ENCODE measurements at regions not wholly inside any gene's neighbourhood (a gene's known extent, or its start where the extent isn't known, plus 50 kb on each side); places are given as distances from the start of the nearest gene placed in this dataset.

DNA sequence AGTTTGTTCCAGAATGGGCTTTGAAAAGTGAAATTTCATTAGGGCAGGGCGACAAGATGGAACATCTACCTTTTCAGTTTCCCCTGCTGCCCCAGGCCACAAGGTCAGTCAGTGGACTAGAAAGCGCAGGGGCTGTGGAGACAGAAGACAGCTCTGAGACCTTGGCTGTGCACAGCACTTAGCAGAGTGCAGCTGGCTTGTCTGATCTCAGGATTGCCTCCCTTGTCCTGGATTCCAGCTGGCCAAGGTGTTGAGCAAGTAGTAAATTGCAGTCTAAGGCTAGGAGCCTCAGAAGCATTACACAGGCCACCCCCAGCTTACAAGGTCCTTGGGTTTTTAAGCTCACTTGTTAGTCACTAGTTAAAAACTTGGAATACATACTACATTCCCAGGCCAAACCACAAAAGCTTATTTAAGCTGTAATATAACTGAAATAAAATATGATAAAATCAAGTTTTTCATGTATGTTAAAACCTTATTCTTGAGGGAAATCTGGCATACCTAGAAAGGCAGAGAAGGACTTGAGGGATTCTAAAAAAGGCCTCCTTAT, 67.3 kb upstream of the NPY start:
- DNase-seq, result no peak

GRCh38 chr7:24221500-24221899, 62.5 kb upstream of the NPY start:
- no peak for DNase-seq

DNA sequence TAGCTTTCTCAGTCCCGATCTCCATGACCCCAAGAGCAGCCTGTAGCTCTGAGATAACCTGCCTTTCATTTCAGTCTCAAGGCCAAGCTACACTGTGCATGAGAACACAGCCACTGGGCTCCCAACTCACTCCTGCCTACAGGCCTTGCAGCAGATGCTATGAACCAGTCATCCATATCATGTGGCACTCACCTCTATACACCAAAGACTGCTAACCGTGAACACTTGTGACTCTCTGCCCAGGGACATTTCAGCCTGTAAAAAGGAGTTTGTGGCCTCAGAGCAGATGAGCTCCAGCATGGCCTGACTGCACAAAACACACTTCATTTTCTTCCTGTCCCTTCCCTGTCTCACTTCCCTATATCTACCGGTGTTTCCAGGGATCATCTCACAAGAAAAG, 56.9 kb upstream of the NPY start:
- no peak for DNase-seq

- no peak for DNase-seq
These were observed 56.2 kb upstream of the NPY start for GRCh38 chr7:24227603-24228359.

DNA sequence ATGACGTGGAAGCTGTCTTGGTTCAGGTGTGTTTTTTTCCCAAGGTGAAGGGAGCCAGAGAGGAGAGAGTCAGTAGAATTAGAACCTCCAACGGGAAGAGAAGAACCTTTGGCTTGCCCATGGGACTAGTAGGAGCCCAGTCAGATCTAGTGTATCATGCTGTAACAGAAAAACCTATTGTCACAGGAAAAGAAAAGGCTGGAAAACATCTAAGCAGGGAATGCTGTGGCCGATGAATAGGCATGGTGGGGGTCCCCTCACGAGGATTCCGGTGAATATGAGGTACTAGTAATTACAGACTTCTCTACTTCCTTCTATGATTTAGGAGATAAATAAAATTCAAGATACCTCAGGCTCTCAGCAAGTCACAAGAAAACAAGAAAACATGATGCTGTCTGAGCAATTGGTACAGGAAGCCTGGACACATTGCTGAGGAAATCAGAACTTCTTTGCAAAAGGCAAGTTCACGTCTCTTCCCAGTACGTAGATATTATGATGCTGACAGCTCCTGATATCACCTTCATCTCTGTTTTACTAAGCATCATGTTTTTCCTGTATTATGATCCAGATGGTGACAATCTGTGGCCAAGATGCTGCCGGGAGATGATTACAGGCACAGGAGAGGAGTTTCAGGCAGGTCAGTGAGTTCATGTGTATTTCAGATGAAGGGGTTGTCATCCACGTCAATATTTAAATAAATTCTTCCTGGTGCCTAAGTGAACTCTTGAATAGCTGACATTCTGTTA, 54.3 kb upstream of the NPY start:
- DNase-seq, result no peak

- no peak for DNase-seq
These were observed 52.5 kb upstream of the NPY start for GRCh38 chr7:24231493-24231892.

- no peak for DNase-seq
These were observed 50.6 kb upstream of the NPY start for GRCh38 chr7:24233386-24233785.
